ENCODE measurements at regions not wholly inside any gene's neighbourhood (a gene's known extent, or its start where the extent isn't known, plus 50 kb on each side); places are given as distances from the start of the nearest gene placed in this dataset.

DNA sequence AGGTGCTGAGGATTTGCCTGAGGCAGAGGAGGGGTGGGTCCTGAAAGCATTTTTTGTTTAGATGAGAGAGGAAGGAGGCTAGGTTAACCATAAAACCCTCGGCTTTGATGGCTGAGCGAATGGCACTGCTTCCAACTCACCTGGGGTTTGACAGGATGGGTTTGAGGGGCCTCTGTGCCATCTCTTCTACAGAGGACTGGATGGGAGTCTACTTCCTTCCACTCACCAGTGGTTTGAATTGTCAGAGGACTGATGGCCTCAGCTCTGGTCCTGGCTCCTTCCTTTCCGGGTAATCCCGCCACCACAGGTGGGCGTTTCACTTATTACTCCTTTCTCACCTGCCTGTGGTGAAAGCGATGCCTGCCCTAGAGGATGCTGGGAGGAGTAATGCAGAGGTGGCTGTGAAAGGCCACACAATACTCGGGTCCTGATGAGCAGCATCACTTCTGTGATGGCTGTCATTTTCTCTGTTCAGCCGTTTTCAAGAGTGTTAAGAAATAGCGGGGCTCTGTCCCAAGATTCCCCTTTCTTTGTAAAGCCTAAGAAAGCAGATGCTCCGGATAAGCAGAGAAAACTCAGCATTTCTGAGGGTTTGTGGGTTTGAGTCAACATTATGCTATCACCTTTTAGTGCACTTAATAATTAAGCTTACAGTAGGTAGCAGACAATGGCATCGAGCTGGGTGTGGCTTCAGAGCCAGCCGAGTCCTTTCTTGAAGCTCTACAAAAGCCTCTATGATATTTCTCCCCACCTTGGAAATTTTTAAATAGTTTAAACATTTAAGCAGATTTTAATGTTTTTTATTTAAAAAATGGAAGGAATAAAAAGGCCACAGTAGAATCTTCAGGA is 220.7 kb downstream of the HLX start:
- Histone ChIP-seq H3K4me1 (ENCODE audit: insufficient read depth, poor library complexity, severe bottlenecking) (no peaks in the 10 kb centered on the region), H3K27me3 (ENCODE audit: insufficient read depth, poor library complexity, severe bottlenecking) (no peaks in the 10 kb centered on the region), H3K36me3 (ENCODE audit: low read depth) (no peaks in the 10 kb centered on the region), H3K4me3 (ENCODE audit: severe bottlenecking) (no peak overlapping the region), H3K27ac (ENCODE audit: poor library complexity, severe bottlenecking) (no peak overlapping the region), H3K9me3 (ENCODE audit: severe bottlenecking) (no peaks in the 10 kb centered on the region)
- TF ChIP-seq, protein P1, sequence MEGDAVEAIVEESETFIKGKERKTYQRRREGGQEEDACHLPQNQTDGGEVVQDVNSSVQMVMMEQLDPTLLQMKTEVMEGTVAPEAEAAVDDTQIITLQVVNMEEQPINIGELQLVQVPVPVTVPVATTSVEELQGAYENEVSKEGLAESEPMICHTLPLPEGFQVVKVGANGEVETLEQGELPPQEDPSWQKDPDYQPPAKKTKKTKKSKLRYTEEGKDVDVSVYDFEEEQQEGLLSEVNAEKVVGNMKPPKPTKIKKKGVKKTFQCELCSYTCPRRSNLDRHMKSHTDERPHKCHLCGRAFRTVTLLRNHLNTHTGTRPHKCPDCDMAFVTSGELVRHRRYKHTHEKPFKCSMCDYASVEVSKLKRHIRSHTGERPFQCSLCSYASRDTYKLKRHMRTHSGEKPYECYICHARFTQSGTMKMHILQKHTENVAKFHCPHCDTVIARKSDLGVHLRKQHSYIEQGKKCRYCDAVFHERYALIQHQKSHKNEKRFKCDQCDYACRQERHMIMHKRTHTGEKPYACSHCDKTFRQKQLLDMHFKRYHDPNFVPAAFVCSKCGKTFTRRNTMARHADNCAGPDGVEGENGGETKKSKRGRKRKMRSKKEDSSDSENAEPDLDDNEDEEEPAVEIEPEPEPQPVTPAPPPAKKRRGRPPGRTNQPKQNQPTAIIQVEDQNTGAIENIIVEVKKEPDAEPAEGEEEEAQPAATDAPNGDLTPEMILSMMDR (IDR thresholded peaks at IDR 0.05; ENCODE audit: poor library complexity, severe bottlenecking): no peak
- DNase-seq (ENCODE audit: low spot score) (no peak), ATAC-seq (ENCODE audit: low read depth) (no peak)

GRCh38 chr1:221100611-221101010 is 221.4 kb downstream of the HLX start:
- Histone ChIP-seq H3K27ac (ENCODE audit: poor library complexity, severe bottlenecking) (no peak overlapping the region), H3K36me3 (ENCODE audit: low read depth) (no peaks in the 10 kb centered on the region), H3K4me3 (ENCODE audit: severe bottlenecking) (no peak overlapping the region), H3K4me1 (ENCODE audit: insufficient read depth, poor library complexity, severe bottlenecking) (no peaks in the 10 kb centered on the region), H3K9me3 (ENCODE audit: severe bottlenecking) (no peaks in the 10 kb centered on the region), H3K27me3 (ENCODE audit: insufficient read depth, poor library complexity, severe bottlenecking) (no peaks in the 10 kb centered on the region)
- ATAC-seq (ENCODE audit: low read depth) (no peak), DNase-seq (ENCODE audit: low spot score) (no peak)
- TF ChIP-seq, protein P1 (IDR thresholded peaks at IDR 0.05; ENCODE audit: poor library complexity, severe bottlenecking): no peak

GRCh38 chr1:221101807-221102605 is 222.8 kb downstream of the HLX start:
- DNase-seq (ENCODE audit: low spot score) (no peak), ATAC-seq (ENCODE audit: low read depth) (no peak)
- Histone ChIP-seq H3K9me3 (ENCODE audit: severe bottlenecking) (no peaks in the 10 kb centered on the region), H3K4me3 (ENCODE audit: severe bottlenecking) (no peak overlapping the region), H3K27ac (ENCODE audit: poor library complexity, severe bottlenecking) (no peak overlapping the region), H3K27me3 (ENCODE audit: insufficient read depth, poor library complexity, severe bottlenecking) (no peaks in the 10 kb centered on the region), H3K36me3 (ENCODE audit: low read depth) (no peaks in the 10 kb centered on the region), H3K4me1 (ENCODE audit: insufficient read depth, poor library complexity, severe bottlenecking) (no peaks in the 10 kb centered on the region)
- TF ChIP-seq, protein P1 (IDR thresholded peaks at IDR 0.05; ENCODE audit: poor library complexity, severe bottlenecking): no peak

GRCh38 chr1:221104596-221104995 is 225.4 kb downstream of the HLX start:
- no peak overlapping the region for H3K27ac ChIP-seq (ENCODE audit: poor library complexity, severe bottlenecking)
- H3K4me1 ChIP-seq (ENCODE audit: insufficient read depth, poor library complexity, severe bottlenecking): no peaks in the 10 kb centered on the region
- no peaks in the 10 kb centered on the region for H3K27me3 ChIP-seq (ENCODE audit: insufficient read depth, poor library complexity, severe bottlenecking)
- H3K9me3 ChIP-seq (ENCODE audit: severe bottlenecking): no peaks in the 10 kb centered on the region
- TF ChIP-seq, protein P1 (IDR thresholded peaks at IDR 0.05; ENCODE audit: poor library complexity, severe bottlenecking): no peak
- ATAC-seq (ENCODE audit: low read depth): no peak
- H3K36me3 ChIP-seq (ENCODE audit: low read depth): no peaks in the 10 kb centered on the region
- H3K4me3 ChIP-seq (ENCODE audit: severe bottlenecking): no peak overlapping the region
- no peak for DNase-seq (ENCODE audit: low spot score)

Data from RWPE2 (cell line).